Testis (tissue), 2 donors: ENCODE measurements at regions not wholly inside any gene's neighbourhood (a gene's known extent, or its start where the extent isn't known, plus 50 kb on each side); places are given as distances from the start of the nearest gene placed in this dataset.
"Not testable (repeated sequence)": the region's sequence is repeated elsewhere in the genome, so short reads cannot be mapped to it uniquely, and the experiment has no call there.

Experiments
- DNase-seq: peaks from one replicate; pipeline ENCODE4 v3.0.0-alpha.2; 2019
- H3K27ac ChIP-seq, 2 donors: fragments of 200-600 bp; sonication (generic); one replicate each; pipeline ENCODE4 v1.5.1; 2019
- H3K27me3 ChIP-seq: fragments of 200-600 bp; sonication (generic); one replicate; pipeline ENCODE4 v1.5.1; 2019
- H3K36me3 ChIP-seq: fragments of 200-600 bp; sonication (generic); one replicate; pipeline ENCODE4 v1.5.1; 2017; ENCODE audit warnings: low read depth; ENCODE audit errors: missing control alignments
- H3K4me1 ChIP-seq: fragments of 200-600 bp; sonication (generic); one replicate; pipeline ENCODE4 v1.5.1; 2019
- H3K4me3 ChIP-seq, 2 donors: fragments of 200-600 bp; sonication (generic); one replicate each; pipeline ENCODE4 v1.5.1; 2017 to 2019
- H3K9me3 ChIP-seq: fragments of 200-600 bp; sonication (generic); one replicate; pipeline ENCODE4 v1.5.1; 2017
- POLR2A ChIP-seq: fragments of 450-650 bp; IDR thresholded peaks from one replicate; pipeline ENCODE4 v1.6.1; 2017; ENCODE audit warnings: antibody characterized with exemption, mild to moderate bottlenecking, moderate library complexity
- WGBS, 2 donors: methylation state at CpG; one replicate each; pipeline ENCODE4 v1.1.5; 2018; 5-methylcytosine and 5-hydroxymethylcytosine counted together
- intact Hi-C: fragments of 100-400 bp; cut with DNase I; formaldehyde crosslinking; loops from one replicate; pipeline ENCODE4 v1.15.1; 2023; ENCODE audit warnings: low total_unique reads
- TF ChIP-seq, protein P1 (sequence below), 3 experiments: fragments of 450-650 bp in 2 of 3; fragments of 200-600 bp in 1 of 3; sonication (generic) in 1 of 3; IDR thresholded peaks; one replicate each; pipeline ENCODE4 v1.5.1; 2016 to 2019; ENCODE audit warnings: antibody characterized with exemption in 3 of 3, mild to moderate bottlenecking in 2 of 3, moderate library complexity in 1 of 3

GRCh38 chr18:1383465-1383864 is 478.8 kb downstream of the ADCYAP1 start:
- intact Hi-C loops = no loop called here
- H3K9me3 ChIP-seq = no peaks in the 10 kb centered on the region
- 73% methylated on average over 3 of the region's 3 CpGs; no CpG with 5 or more reads in 1 of the 2 donors for WGBS, 2 donors
- H3K27me3 ChIP-seq = no peaks in the 10 kb centered on the region
- H3K36me3 ChIP-seq = no peaks in the 10 kb centered on the region
- H3K4me1 ChIP-seq = no peaks in the 10 kb centered on the region
- TF ChIP-seq, protein P1, sequence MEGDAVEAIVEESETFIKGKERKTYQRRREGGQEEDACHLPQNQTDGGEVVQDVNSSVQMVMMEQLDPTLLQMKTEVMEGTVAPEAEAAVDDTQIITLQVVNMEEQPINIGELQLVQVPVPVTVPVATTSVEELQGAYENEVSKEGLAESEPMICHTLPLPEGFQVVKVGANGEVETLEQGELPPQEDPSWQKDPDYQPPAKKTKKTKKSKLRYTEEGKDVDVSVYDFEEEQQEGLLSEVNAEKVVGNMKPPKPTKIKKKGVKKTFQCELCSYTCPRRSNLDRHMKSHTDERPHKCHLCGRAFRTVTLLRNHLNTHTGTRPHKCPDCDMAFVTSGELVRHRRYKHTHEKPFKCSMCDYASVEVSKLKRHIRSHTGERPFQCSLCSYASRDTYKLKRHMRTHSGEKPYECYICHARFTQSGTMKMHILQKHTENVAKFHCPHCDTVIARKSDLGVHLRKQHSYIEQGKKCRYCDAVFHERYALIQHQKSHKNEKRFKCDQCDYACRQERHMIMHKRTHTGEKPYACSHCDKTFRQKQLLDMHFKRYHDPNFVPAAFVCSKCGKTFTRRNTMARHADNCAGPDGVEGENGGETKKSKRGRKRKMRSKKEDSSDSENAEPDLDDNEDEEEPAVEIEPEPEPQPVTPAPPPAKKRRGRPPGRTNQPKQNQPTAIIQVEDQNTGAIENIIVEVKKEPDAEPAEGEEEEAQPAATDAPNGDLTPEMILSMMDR (IDR thresholded peaks at IDR 0.05) = no peak
- TF ChIP-seq POLR2A = no peak
- no peak overlapping the region for H3K27ac ChIP-seq
- no peak overlapping the region for H3K4me3 ChIP-seq
- DNase-seq = no peak

DNA sequence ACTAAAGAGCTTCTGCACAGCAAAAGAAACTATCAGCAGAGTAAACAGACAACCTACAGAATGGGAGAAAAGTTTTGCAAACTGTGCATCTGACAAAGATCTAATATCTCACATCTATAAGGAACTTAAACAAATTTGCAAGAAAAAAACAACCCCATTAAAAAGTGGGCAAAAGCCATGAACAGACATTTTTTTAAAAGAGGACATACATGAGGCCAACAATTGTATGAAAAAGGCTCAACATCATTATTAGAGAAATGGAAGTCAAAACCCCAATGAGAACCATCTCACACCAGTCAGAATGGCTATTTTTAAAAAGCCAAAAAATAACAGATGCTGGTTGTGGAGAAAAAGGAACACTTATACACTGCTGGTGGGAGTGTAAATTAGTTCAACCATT is 483.8 kb downstream of the ADCYAP1 start:
- H3K27ac ChIP-seq, H3K9me3 ChIP-seq, H3K27me3 ChIP-seq, intact Hi-C loops, H3K36me3 ChIP-seq, H3K4me3 ChIP-seq, DNase-seq, H3K4me1 ChIP-seq: not testable (repeated sequence)

DNA sequence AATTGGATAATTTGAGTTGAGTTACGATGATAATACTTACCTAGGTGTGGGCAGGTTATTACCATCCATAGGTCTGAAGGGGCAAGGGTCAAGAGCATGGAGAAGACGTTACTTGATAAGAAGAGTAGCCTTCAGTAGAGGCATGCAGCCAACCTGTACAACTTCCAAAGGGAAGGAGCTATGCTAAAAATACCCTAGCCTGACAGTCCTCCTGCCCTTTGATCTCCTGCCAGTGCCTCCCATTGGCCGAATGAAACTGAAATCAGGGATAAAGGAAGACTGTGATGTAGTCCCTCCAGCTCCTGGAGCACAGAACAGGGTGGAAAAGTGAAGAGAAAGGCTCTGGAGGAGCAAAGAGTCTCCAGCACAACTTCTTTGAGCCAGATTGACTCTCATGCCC is 487.4 kb downstream of the ADCYAP1 start:
- no peak for DNase-seq
- Histone ChIP-seq H3K4me3 (no peak overlapping the region), H3K4me1 (no peaks in the 10 kb centered on the region), H3K27me3 (no peaks in the 10 kb centered on the region), H3K36me3 (no peaks in the 10 kb centered on the region), H3K9me3 (no peaks in the 10 kb centered on the region), H3K27ac (no peak overlapping the region)
- TF ChIP-seq POLR2A = no peak
- TF ChIP-seq, protein P1 (IDR thresholded peaks at IDR 0.05) = no peak
- intact Hi-C loops = no loop called here
- WGBS, 2 donors = 44 to 45% methylated on average over 3 of the region's 3 CpGs

GRCh38 chr18:1392865-1393734 is 488.4 kb downstream of the ADCYAP1 start:
- TF ChIP-seq, protein P1 (IDR thresholded peaks at IDR 0.05) = no peak
- TF ChIP-seq POLR2A = no peak
- no peak for DNase-seq
- Histone ChIP-seq H3K4me1 (no peaks in the 10 kb centered on the region), H3K27me3 (no peaks in the 10 kb centered on the region), H3K9me3 (no peaks in the 10 kb centered on the region), H3K4me3 (no peak overlapping the region), H3K27ac (no peak overlapping the region), H3K36me3 (no peaks in the 10 kb centered on the region)
- intact Hi-C loops = no loop called here
- WGBS, 2 donors = 86 to 94% methylated on average over 7 of the region's 7 CpGs

- TF ChIP-seq, protein P1 (IDR thresholded peaks at IDR 0.05) = no peak
- no peak for TF ChIP-seq POLR2A
- Histone ChIP-seq H3K36me3 (no peaks in the 10 kb centered on the region), H3K27ac (no peak overlapping the region), H3K4me1 (no peaks in the 10 kb centered on the region), H3K27me3 (no peaks in the 10 kb centered on the region), H3K4me3 (no peak overlapping the region), H3K9me3 (no peaks in the 10 kb centered on the region)
- DNase-seq = no peak
- WGBS, 2 donors = 84 to 98% methylated on average over 1 of the region's 1 CpG
- intact Hi-C loops = no loop called here
These were observed 489.3 kb downstream of the ADCYAP1 start for GRCh38 chr18:1393929-1394328.
